GM19468 (cell line): ENCODE measurements at regions not wholly inside any gene's neighbourhood (a gene's known extent, or its start where the extent isn't known, plus 50 kb on each side); places are given as distances from the start of the nearest gene placed in this dataset.

ENCODE experiments used
- ATAC-seq: cut with Tn5 transposase; IDR thresholded peaks from one replicate; pipeline ENCODE4 v1.9.1; 2021; ENCODE audit warnings: mild to moderate bottlenecking, moderate library complexity, moderate number of reproducible peaks; ENCODE audit not compliant: unreplicated experiment; ENCODE audit errors: extremely low read depth

GRCh38 chr13:22432690-22433089, 748.1 kb upstream of the SGCG start:
- no peak for ATAC-seq

DNA sequence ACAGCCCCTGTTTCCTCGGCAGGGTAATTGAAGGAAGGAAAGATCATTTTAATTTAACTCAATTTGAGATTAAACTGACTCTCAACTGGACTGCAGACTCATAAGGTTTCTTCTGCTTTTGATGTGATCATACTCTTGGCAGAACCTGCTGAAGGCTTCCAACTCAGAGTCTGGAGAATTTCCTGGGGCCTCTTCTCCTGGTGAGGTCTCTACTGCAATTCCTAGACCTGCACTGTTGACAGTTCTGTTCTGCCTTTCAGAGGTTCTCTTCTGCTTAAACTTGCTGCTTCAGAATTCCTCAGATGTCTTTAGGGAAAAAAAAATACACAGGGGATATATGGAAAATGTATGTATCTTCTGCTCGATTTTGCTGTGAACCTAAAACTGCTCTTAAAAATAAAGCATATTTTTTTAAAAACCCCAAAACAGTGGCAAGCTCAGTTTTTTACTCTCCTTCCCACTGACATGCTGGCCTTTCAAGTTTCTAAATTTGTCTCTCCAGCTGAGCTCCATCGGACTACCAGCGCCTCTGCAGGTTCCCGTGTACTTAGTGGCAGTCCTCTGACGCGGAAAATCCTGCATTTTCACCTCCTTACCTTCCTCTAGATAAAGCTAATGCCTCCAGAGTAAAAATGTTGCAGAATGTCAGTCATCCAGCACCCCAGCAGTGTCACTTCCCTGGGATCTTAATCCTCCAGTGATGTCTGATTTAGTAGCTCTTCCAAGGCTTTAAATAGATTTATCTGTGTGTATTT, 733.5 kb upstream of the SGCG start:
- ATAC-seq = no peak

- no peak for ATAC-seq
Measured at GRCh38 chr13:22449251-22449650, 731.5 kb upstream of the SGCG start.

DNA sequence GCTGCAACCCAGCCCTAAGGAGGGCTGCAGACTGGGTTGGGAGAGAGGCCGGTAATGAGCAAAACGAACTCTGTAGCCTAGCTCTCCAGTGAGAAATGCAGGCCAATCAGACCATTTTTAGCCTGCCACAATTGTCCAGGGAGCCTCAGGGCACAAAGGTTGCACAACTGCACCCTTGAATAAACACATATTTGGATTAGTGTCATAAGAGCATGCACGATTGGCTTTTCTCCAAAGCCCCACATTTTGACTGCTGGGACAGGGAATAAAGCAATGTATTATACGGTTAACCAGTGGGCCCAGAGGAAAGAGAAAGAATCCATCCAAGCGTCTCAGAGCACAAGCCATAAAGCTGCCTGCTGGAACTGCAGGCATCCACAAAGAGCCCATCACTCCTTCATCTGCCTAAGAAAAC, 729.4 kb upstream of the SGCG start:
- no peak for ATAC-seq

DNA sequence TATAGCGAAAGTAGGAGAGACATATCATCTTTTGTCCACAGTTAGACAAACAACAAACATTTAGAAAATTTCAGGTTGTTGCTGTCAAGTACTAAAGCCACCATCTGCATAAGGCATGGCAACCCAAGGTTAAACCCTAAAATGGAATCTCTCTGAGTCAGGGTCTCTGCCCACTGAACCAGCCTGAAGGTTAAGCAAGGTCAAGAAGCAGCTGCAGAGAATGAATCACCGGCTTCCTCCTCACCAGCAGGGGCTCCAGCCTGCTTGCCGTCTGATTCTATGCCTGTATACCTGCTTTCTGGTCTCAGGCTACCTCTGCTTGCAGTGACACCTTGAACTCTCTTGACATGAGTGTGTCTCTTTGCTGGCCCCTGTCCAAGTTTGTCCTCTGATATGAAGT, 726.2 kb upstream of the SGCG start:
- no peak for ATAC-seq

- ATAC-seq = no peak
Measured at GRCh38 chr13:22455036-22455435, 725.7 kb upstream of the SGCG start.

DNA sequence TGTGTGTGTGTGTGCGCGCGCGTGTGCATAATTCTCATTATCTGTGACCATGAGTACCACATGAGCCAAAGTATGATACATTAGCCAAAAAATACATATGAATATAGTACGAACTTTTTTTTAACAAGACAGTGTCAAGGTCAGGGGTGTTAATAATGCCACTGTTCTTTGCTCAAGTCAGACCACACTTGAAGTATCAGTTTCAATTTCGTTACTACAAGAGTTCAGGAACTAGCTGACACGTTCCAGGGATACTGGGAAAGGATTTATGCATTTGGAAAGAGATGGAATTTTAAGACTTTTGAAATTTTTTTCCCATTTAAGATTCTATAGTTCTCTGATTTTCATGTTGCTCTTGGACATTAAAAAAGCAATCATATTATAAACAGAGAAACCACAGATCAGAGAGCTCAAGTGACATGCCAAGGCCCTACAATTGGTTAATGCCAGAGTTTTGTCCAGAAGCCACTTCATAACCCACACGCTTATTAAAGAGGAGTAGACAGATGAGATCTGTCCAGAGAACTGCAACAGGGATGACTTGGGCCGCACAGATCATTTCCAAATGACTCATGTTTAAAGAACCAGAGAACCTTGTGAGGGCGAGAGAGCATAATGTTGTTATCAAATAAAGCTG, 718.8 kb upstream of the SGCG start:
- ATAC-seq = no peak

DNA sequence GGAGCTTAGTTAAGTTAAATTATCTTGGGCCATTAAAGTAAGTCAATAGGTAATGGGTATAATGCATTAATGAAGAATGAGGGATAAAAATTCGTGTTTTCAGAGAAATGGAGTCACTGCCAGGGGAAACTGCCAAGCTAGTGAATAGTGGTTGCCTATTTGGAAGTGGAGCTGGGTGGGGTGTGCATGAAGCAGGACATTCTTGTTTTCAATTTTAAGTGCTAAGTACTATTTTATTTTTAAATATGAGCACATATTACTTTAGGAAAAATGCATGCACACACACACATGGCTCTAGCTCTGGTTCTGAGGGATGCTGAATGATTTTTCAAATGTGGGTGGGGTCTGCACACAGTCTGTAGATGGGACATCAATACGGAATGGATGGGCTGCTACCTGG, 717.7 kb upstream of the SGCG start:
- ATAC-seq = no peak

DNA sequence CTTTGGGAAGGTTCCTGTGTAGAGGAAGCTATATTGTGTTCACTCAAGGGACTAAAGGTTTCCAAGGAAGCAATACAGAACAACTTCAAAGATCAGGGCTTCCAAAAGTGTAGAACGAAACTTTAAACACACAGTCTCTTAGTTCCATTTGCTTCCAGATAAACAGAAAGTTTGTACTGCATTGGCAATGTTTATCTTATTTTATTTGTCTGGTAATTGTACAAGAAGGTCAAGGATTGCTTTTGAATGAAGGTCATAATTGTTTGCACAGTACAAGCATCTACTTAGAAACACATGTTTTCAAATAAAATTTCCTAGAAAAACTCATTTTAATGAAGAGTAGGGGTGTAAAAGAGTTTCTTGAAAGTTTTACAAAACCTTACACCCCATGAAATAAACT, 712.7 kb upstream of the SGCG start:
- no peak for ATAC-seq

DNA sequence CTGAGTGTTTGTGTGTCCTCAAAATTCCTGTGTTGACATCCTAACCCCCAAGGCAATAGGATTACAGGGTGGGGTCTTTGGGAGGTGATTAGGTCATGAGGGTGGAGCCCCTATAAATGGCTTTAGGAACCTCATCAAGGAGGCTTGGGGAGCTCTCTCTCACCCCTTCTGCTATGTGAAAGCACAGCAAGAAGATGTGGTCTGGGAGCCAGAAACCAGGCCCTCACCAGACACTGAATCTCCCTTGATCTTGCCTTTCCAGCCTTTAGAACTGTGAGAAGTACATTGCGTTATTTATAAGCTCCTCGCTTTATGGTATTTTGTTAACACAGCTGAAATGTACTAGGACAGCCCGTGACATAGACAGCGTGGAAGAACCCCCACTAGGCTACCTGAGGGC, 712.0 kb upstream of the SGCG start:
- no peak for ATAC-seq

- no peak for ATAC-seq
Measured at GRCh38 chr13:22469452-22469851, 711.3 kb upstream of the SGCG start.

DNA sequence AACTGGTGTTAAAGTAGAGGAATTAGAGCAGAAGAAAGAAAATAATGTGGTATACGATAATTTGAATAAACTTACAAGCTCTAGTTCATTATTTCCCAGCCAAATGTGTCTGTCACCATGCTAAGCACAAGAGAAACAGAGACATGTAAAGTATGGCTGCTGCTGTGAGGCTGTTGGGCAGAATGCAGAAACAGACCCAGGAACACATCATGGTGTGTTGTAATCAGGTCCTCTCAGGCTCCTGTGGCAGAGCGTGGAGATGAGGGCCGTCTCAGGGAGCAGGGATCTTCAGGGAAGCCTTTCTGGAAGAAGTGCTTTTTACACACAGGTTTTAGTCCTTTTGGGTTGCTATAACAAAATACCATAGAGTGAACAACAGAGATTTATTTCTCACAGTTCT, 710.7 kb upstream of the SGCG start:
- no peak for ATAC-seq

GRCh38 chr13:22482496-22483000, 698.2 kb upstream of the SGCG start:
- ATAC-seq = no peak

GRCh38 chr13:22483276-22483675, 697.5 kb upstream of the SGCG start:
- no peak for ATAC-seq

DNA sequence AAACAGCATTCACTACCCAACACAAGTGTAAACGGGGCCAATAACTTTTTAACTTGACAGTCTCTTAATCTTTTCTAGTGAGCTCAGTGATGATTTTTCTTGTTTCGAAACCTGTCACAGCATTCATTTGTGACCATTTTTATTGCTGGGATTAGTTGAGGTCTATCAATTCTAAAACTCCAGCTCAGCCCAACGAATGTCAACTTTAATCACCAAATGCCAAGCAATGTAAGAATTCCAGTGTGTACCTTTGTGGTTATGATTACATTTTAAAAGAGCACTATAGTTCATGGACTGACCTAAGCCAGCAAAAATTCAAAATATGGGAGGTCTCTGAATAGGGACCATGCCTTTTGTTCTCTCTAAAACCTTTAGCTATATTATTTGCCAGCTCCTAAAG, 694.3 kb upstream of the SGCG start:
- ATAC-seq = no peak

DNA sequence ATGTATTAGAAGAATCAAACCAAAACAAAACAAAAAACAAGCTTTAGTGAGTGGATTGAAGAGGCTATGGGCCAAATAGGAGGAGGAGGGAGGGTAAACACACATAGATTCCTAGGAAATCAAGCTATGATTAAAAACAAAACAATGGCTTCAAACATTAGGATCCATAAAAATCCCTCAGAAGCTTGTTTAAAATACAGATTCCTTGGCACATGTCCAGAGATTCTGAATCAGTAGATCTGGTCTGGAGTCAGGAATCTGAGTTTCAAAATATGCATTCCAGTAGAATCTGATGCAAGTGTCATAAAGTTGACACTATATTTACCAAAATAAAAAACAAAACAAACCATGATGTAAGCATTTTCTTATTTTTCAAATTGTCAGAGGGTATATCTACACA, 692.8 kb upstream of the SGCG start:
- ATAC-seq = no peak

- ATAC-seq = no peak
Measured at GRCh38 chr13:22489771-22490170, 691.0 kb upstream of the SGCG start.

- no peak for ATAC-seq
Measured at GRCh38 chr13:22495819-22496218, 685.0 kb upstream of the SGCG start.

GRCh38 chr13:22496803-22497508, 683.8 kb upstream of the SGCG start:
- no peak for ATAC-seq

DNA sequence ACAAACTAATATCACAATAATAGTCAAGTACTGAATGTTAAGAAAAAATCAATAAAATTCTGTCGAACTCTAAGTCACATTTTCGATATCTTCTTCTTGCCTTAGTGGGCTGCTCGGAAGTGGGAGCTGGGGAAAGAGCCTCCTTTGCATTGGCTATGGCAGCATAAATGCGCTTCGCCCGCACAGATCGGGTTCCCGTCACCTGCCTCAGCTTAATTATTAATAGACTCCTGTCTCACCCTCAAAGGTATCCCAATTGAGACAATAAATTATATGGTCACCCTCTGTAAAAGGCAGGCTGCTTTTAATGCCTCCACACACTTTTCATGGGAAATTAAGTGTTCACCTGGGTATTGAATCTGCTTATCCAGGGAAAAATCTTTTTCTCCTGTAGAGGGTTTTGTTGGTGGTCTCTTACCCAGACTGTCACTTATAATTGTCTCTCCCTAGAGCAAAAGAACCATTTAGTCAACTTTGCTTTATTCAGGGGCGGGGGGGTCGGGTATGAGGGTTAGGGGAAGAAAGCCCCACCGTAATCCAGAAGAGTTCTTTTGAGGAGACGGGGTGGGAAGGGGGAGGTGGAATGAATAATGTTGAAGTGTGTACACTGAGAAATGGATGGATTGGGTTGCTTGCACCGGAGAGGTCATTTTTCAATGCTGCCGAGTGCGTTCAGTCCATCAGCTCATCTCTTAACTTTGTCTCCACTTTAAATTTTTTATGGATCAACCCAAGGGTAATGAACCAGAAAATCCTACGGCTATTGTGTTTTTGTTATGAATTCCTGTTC, 682.6 kb upstream of the SGCG start:
- no peak for ATAC-seq
